PC-9 (cell line): ENCODE measurements at regions not wholly inside any gene's neighbourhood (a gene's known extent, or its start where the extent isn't known, plus 50 kb on each side); places are given as distances from the start of the nearest gene placed in this dataset.

Source experiments
- BruUV-seq: library from RNA; stranded (reverse); fragments of 400-500 nt; replicated peaks from 2 replicates; lab custom pipeline; 2021; lab: Mats Ljungman, UMichigan
- CTCF ChIA-PET: fragments of 300-600 bp; sonication (Branson Sonifier 250); formaldehyde crosslinking; loops from one replicate; lab custom pipeline; 2022; ENCODE audit warnings: antibody characterized with exemption; lab: Charles Lee
- POLR2A ChIA-PET: fragments of 300-600 bp; sonication (Branson Sonifier 250); formaldehyde crosslinking; loops from one replicate; lab custom pipeline; 2022; ENCODE audit warnings: antibody characterized with exemption; ENCODE audit not compliant: unreplicated experiment; lab: Charles Lee
- DNase-seq, 2 experiments: peaks; one replicate each; pipeline versions ENCODE4 v3.0.0 to v3.0.0-alpha.2; 2015 to 2022; ENCODE audit warnings: mixed read lengths in 1 of 2
- H2AFZ ChIP-seq: fragments of 200-600 bp; sonication (generic); 2 replicates; pipeline ENCODE4 v1.8.1; 2017; ENCODE audit warnings: antibody characterized with exemption
- H3F3A ChIP-seq: fragments of 200-600 bp; sonication (generic); 2 replicates; pipeline ENCODE4 v1.8.1; 2017; ENCODE audit warnings: antibody characterized with exemption, mild to moderate bottlenecking, low read depth; ENCODE audit not compliant: insufficient read depth
- H3K27ac ChIP-seq: fragments of 200-600 bp; sonication (generic); 2 replicates; pipeline ENCODE4 v1.6.1; 2016; ENCODE audit warnings: mixed run types
- H3K27me3 ChIP-seq: fragments of 200-600 bp; sonication (generic); 2 replicates; pipeline ENCODE4 v1.6.1; 2016; ENCODE audit warnings: low read depth, mixed run types; ENCODE audit not compliant: insufficient read depth
- H3K36me3 ChIP-seq: fragments of 200-600 bp; sonication (generic); 2 replicates; pipeline ENCODE4 v1.6.1; 2016; ENCODE audit warnings: low read depth, mixed run types
- H3K4me1 ChIP-seq: fragments of 200-600 bp; sonication (generic); replicated peaks from 2 replicates; pipeline ENCODE4 v1.6.1; 2016; ENCODE audit warnings: mixed run types; ENCODE audit not compliant: insufficient read depth
- H3K4me2 ChIP-seq: fragments of 200-600 bp; sonication (generic); 2 replicates; pipeline ENCODE4 v1.6.1; 2017; ENCODE audit warnings: mixed run types
- H3K4me3 ChIP-seq: fragments of 200-600 bp; sonication (generic); 2 replicates; pipeline ENCODE4 v1.6.1; 2016; ENCODE audit warnings: mixed run types
- H3K79me2 ChIP-seq: fragments of 200-600 bp; sonication (generic); 2 replicates; pipeline ENCODE4 v1.6.1; 2017; ENCODE audit warnings: low read depth, mixed run types
- H3K9me2 ChIP-seq: fragments of 200-600 bp; sonication (generic); 2 replicates; pipeline ENCODE4 v1.8.1; 2017; ENCODE audit warnings: mild to moderate bottlenecking; ENCODE audit not compliant: insufficient read depth
- H3K9me3 ChIP-seq: fragments of 200-600 bp; sonication (generic); 2 replicates; pipeline ENCODE4 v1.8.1; 2016; ENCODE audit warnings: low read depth; ENCODE audit not compliant: insufficient read depth
- H4K20me1 ChIP-seq: fragments of 200-600 bp; sonication (generic); 2 replicates; pipeline ENCODE4 v1.8.1; 2017; ENCODE audit not compliant: insufficient read depth
- EZH2 ChIP-seq: fragments of 200-600 bp; sonication (generic); IDR thresholded peaks from 2 replicates; pipeline ENCODE4 v1.8.0; 2017; ENCODE audit warnings: antibody characterized with exemption, low read depth
- intact Hi-C: fragments of 100-400 bp; cut with micrococcal nuclease; formaldehyde crosslinking; loops from one replicate; pipeline ENCODE4 v1.10.0; 2022; ENCODE audit not compliant: unreplicated experiment
- TF ChIP-seq, protein P1 (sequence below): fragments of 200-600 bp; sonication (generic); conservative IDR thresholded peaks from 2 replicates; pipeline ENCODE4 v1.6.1; 2017; ENCODE audit warnings: mixed run types, antibody characterized with exemption, mild to moderate bottlenecking, moderate library complexity

DNA sequence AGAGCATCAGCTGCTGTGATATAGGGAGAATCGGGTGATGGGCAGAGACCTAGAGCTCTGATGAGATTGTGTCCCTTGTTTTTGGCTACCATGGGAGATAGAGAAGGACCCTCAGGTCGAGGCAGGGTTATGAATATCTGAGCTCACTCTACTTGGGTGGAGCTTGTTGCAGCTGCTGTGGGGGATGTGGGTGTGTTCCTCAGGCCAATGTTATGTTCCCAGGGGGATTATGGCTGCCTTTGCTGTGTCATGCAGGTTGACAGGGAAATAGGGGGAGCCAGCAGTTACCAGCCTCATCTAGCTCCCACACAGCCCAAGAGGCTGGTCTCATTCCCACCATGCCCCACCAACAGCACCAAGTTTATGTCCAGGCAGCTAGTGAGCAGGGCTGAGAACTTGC is 131.5 kb downstream of the TRIM42 start:
- Histone ChIP-seq H3K27me3 (no peaks in the 10 kb centered on the region), H3K9me3 (0 out of 2 replicates have a peak, but pooled peaks cover 7% of the 10 kb centered on the region), H3F3A (no peaks in the 10 kb centered on the region), H3K36me3 (no peaks in the 10 kb centered on the region), H3K4me2 (no peak overlapping the region), H4K20me1 (no peaks in the 10 kb centered on the region), H2AFZ (no peak overlapping the region), H3K27ac (no peak overlapping the region), H3K4me1 (no peaks in the 10 kb centered on the region; the same call in 1 of the 2 replicates), H3K4me3 (no peak overlapping the region), H3K79me2 (no peaks in the 10 kb centered on the region), H3K9me2 (no peaks in the 10 kb centered on the region)
- ChIA-PET CTCF (no interaction called here), POLR2A (no interaction called here)
- no TSS peak for BruUV-seq
- TF ChIP-seq, protein P1, sequence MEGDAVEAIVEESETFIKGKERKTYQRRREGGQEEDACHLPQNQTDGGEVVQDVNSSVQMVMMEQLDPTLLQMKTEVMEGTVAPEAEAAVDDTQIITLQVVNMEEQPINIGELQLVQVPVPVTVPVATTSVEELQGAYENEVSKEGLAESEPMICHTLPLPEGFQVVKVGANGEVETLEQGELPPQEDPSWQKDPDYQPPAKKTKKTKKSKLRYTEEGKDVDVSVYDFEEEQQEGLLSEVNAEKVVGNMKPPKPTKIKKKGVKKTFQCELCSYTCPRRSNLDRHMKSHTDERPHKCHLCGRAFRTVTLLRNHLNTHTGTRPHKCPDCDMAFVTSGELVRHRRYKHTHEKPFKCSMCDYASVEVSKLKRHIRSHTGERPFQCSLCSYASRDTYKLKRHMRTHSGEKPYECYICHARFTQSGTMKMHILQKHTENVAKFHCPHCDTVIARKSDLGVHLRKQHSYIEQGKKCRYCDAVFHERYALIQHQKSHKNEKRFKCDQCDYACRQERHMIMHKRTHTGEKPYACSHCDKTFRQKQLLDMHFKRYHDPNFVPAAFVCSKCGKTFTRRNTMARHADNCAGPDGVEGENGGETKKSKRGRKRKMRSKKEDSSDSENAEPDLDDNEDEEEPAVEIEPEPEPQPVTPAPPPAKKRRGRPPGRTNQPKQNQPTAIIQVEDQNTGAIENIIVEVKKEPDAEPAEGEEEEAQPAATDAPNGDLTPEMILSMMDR, result no peak
- no peak for TF ChIP-seq EZH2
- DNase-seq, result no peak
- intact Hi-C loops, result no loop called here

DNA sequence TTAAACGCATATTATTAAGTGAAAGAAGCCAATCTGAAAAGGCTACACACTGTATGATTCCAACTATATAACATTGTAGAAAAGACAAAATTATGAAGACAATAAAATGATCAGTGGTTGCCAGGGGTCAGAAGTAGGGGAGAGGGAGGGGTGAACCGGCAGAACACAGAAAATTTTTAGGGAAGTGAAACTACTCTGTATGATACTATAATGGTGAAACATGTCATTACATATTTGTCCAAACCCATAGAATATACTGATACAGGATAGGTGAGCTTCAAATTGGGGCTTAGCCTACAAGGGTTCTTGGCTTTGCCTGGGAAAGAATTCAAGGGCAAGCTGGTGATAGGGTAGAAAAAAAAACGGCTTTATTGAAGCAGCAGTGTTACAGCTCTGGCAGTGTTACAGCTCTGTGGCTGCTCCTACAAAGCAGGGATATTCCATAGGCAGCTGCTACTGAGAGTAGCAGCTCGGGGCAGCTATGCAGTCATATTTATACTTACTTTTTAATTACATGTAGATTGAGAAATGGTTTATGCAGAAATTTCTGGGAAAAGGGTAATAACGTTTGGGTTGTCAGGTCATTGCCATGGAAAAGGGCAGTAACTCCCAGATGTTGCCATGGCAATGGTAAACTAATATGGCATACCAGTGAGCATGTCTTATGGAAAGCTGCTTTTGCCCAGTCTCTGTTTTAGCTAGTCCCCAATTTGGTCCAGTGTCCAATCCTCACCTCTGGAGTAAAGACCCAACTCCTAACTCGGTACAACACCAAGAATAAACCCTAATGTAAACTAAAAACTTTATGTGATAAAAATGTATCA is 125.1 kb upstream of the SLC25A36 start:
- no peak for DNase-seq
- Histone ChIP-seq H3K9me3 (no peaks in the 10 kb centered on the region), H3K36me3 (no peaks in the 10 kb centered on the region), H3K4me2 (no peak overlapping the region), H3F3A (no peaks in the 10 kb centered on the region), H3K9me2 (no peaks in the 10 kb centered on the region), H3K4me1 (no peaks in the 10 kb centered on the region), H3K79me2 (no peaks in the 10 kb centered on the region), H2AFZ (no peak overlapping the region), H3K27me3 (no peaks in the 10 kb centered on the region), H4K20me1 (no peaks in the 10 kb centered on the region), H3K27ac (no peak overlapping the region), H3K4me3 (no peak overlapping the region)
- BruUV-seq, result no TSS peak
- CTCF ChIA-PET, result no interaction called here
- TF ChIP-seq, protein P1, result no peak
- TF ChIP-seq EZH2, result no peak
- POLR2A ChIA-PET, result no interaction called here
- intact Hi-C loops, result no loop called here

DNA sequence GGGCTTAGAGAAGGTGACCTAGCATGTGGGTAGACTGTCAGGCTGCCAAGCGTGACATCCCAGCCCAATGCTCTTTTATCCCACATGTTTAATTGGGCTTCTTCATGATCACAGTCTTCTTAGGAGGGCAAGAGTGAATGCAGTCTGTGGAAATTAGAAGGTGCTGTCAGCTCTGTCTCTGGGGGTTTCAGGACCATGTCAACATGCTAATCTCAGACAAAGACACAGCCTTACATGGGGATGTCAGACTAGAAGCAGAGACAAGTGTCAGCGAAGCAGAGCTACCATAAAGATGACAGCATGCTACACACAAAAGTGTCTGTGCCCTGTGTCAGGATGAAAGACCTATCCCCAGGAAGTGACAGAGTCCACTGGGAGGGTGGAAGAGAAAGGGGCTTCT is 120.1 kb upstream of the SLC25A36 start:
- Histone ChIP-seq H3K4me3 (no peak overlapping the region), H3K9me3 (no peaks in the 10 kb centered on the region), H3K36me3 (no peaks in the 10 kb centered on the region), H2AFZ (no peak overlapping the region), H4K20me1 (no peaks in the 10 kb centered on the region), H3K4me1 (no peaks in the 10 kb centered on the region), H3K4me2 (no peak overlapping the region), H3K9me2 (no peaks in the 10 kb centered on the region), H3K27ac (no peak overlapping the region), H3K79me2 (no peaks in the 10 kb centered on the region), H3F3A (no peaks in the 10 kb centered on the region), H3K27me3 (no peaks in the 10 kb centered on the region)
- intact Hi-C loops, result no loop called here
- CTCF ChIA-PET, result no interaction called here
- TF ChIP-seq EZH2, result no peak
- TF ChIP-seq, protein P1, result no peak
- BruUV-seq, result no TSS peak
- DNase-seq, result no peak
- POLR2A ChIA-PET, result no interaction called here
